ENCODE measurements at regions not wholly inside any gene's neighbourhood (a gene's known extent, or its start where the extent isn't known, plus 50 kb on each side); places are given as distances from the start of the nearest gene placed in this dataset.

GRCh38 chr10:130455791-130456190 lies 319.6 kb downstream of the GLRX3 start:
- Histone ChIP-seq H3K79me2 (ENCODE audit: low read length) (no peaks in the 10 kb centered on the region), H2AFZ (ENCODE audit: low read depth, low read length) (no peak overlapping the region), H3K27ac (ENCODE audit: low read length) (no peak overlapping the region), H4K20me1 (ENCODE audit: insufficient read depth, low read length) (no peaks in the 10 kb centered on the region), H3K9me3 (ENCODE audit: insufficient read depth, low read length) (no peaks in the 10 kb centered on the region), H3K4me3 (ENCODE audit: low read length) (no peak overlapping the region), H3K9ac (ENCODE audit: low read length) (no peak overlapping the region), H3K27me3 (ENCODE audit: low read depth, low read length) (no peaks in the 10 kb centered on the region), H3K4me2 (ENCODE audit: low read length) (no peak overlapping the region), H3K36me3 (replicated peaks; ENCODE audit: low read depth, low read length) (no peaks in the 10 kb centered on the region), H3K4me1 (ENCODE audit: low read length) (no peaks in the 10 kb centered on the region)
- TF ChIP-seq EZH2phosphoT487 (IDR thresholded peaks at IDR 0.05; ENCODE audit: low read depth) (no peak), CTCF (IDR thresholded peaks at IDR 0.05; ENCODE audit: low read depth, low read length) (no peak)

GRCh38 chr10:130456616-130457015 lies 320.4 kb downstream of the GLRX3 start:
- Histone ChIP-seq H3K36me3 (replicated peaks; ENCODE audit: low read depth, low read length) (no peaks in the 10 kb centered on the region), H3K4me3 (ENCODE audit: low read length) (no peak overlapping the region), H3K27me3 (ENCODE audit: low read depth, low read length) (no peaks in the 10 kb centered on the region), H3K4me2 (ENCODE audit: low read length) (no peak overlapping the region), H3K9ac (ENCODE audit: low read length) (no peak overlapping the region), H3K27ac (ENCODE audit: low read length) (no peak overlapping the region), H3K4me1 (ENCODE audit: low read length) (no peaks in the 10 kb centered on the region), H4K20me1 (ENCODE audit: insufficient read depth, low read length) (no peaks in the 10 kb centered on the region), H3K9me3 (ENCODE audit: insufficient read depth, low read length) (no peaks in the 10 kb centered on the region), H3K79me2 (ENCODE audit: low read length) (no peaks in the 10 kb centered on the region), H2AFZ (ENCODE audit: low read depth, low read length) (no peak overlapping the region)
- TF ChIP-seq EZH2phosphoT487 (IDR thresholded peaks at IDR 0.05; ENCODE audit: low read depth) (no peak), CTCF (IDR thresholded peaks at IDR 0.05; ENCODE audit: low read depth, low read length) (no peak)

- Histone ChIP-seq H4K20me1 (ENCODE audit: insufficient read depth, low read length) (no peaks in the 10 kb centered on the region), H3K27ac (ENCODE audit: low read length) (no peak overlapping the region), H3K4me3 (ENCODE audit: low read length) (no peak overlapping the region), H3K9ac (ENCODE audit: low read length) (no peak overlapping the region), H3K4me1 (ENCODE audit: low read length) (no peaks in the 10 kb centered on the region), H3K4me2 (ENCODE audit: low read length) (no peak overlapping the region), H3K36me3 (replicated peaks; ENCODE audit: low read depth, low read length) (no peaks in the 10 kb centered on the region), H2AFZ (ENCODE audit: low read depth, low read length) (no peak overlapping the region), H3K9me3 (ENCODE audit: insufficient read depth, low read length) (no peaks in the 10 kb centered on the region), H3K27me3 (ENCODE audit: low read depth, low read length) (no peaks in the 10 kb centered on the region), H3K79me2 (ENCODE audit: low read length) (no peaks in the 10 kb centered on the region)
- TF ChIP-seq CTCF (IDR thresholded peaks at IDR 0.05; ENCODE audit: low read depth, low read length) (no peak), EZH2phosphoT487 (IDR thresholded peaks at IDR 0.05; ENCODE audit: low read depth) (no peak)
Observed at GRCh38 chr10:130458509-130458908, 322.3 kb downstream of the GLRX3 start.

GRCh38 chr10:130459011-130459410 lies 322.8 kb downstream of the GLRX3 start:
- Histone ChIP-seq H3K4me1 (ENCODE audit: low read length) (no peaks in the 10 kb centered on the region), H4K20me1 (ENCODE audit: insufficient read depth, low read length) (no peaks in the 10 kb centered on the region), H3K9ac (ENCODE audit: low read length) (no peak overlapping the region), H3K79me2 (ENCODE audit: low read length) (no peaks in the 10 kb centered on the region), H3K9me3 (ENCODE audit: insufficient read depth, low read length) (no peaks in the 10 kb centered on the region), H3K27me3 (ENCODE audit: low read depth, low read length) (no peaks in the 10 kb centered on the region), H3K4me2 (ENCODE audit: low read length) (no peak overlapping the region), H3K27ac (ENCODE audit: low read length) (no peak overlapping the region), H2AFZ (ENCODE audit: low read depth, low read length) (no peak overlapping the region), H3K36me3 (replicated peaks; ENCODE audit: low read depth, low read length) (no peaks in the 10 kb centered on the region), H3K4me3 (ENCODE audit: low read length) (no peak overlapping the region)
- TF ChIP-seq CTCF (IDR thresholded peaks at IDR 0.05; ENCODE audit: low read depth, low read length) (no peak), EZH2phosphoT487 (IDR thresholded peaks at IDR 0.05; ENCODE audit: low read depth) (no peak)

All from OCI-LY3 (cell line).